HG02678 (cell line): ENCODE measurements at regions not wholly inside any gene's neighbourhood (a gene's known extent, or its start where the extent isn't known, plus 50 kb on each side); places are given as distances from the start of the nearest gene placed in this dataset.

Experiments used
- ATAC-seq: cut with Tn5 transposase; IDR thresholded peaks from one replicate; pipeline ENCODE4 v1.9.1; 2021; ENCODE audit warnings: mild to moderate bottlenecking, moderate library complexity; ENCODE audit not compliant: unreplicated experiment

DNA sequence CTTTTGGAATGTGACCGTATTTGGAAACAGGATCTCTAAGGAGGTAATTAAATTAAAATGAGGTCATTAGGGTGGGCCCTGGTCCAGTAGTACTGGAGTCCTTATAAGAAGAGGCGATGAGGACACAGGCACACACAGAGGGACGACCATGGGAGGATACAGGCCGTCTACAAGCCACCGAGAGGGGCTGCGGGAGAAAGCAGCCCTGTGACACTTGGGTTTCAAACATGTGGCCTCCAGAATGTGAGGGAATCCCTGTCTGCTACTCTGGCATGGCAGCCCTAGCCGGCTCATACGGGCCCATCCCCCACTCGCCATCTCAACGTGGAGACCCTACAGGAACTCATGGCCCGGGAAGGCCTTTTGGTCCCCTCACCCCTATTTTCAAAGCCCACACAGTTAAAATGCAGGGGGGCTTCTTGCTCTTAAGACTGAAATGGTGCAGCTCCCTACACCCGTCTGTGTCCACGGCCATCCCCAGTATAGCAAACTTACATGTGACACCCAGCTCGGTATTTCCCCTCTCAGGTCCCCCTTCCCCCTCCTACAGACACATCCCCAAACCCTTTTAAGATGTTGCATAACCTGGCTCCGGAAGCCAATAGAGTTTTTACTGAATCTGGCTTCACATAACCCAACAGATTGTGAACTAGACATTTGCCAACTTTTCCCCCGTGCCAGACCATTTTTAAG lies 124.1 kb upstream of the TBL1X start:
- ATAC-seq = peak; percentile 43

DNA sequence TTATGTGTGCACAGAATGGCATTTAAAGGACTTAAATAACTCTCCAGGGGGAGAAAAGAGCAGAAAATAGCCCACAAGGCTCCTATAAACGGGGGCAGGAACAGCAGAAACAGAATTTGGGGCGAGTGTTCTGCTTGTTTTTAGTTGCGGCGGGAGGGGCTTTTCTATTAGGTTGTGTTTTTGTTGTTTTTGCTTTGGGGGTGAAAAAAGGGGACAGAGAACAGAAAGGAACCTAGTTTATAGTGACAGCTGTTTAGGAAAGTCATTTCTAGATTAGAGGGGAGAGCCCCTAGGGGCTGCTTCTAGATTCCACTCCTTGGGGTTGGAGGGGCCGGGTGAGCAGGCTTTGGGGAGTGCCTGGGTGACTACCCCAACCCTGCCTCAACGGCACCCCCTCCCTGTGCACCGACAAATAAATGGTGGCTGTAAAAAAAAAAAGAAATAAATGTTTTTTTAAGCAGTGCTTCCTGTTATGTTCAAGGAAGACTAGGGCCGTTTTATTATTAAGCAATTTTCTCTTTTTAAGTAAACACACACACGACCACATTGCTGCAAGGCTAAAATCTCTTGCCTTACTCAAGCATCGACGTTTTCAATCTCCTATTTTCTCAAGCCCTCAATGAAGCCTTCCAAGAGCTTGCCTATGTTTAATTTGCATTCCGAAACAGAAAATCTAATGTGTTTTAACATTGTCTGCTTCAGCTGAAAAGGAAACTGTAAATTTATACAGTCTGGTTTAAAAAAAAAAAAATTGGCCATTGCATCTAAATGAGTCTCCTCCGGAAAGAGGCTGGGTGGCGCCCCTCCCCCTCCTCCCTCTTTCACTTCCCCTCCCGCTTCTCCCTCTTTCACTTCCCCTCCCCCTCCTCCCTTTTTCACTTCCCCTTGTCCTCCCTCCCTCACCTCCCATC lies 123.3 kb upstream of the TBL1X start:
- ATAC-seq = peak; percentile 83

DNA sequence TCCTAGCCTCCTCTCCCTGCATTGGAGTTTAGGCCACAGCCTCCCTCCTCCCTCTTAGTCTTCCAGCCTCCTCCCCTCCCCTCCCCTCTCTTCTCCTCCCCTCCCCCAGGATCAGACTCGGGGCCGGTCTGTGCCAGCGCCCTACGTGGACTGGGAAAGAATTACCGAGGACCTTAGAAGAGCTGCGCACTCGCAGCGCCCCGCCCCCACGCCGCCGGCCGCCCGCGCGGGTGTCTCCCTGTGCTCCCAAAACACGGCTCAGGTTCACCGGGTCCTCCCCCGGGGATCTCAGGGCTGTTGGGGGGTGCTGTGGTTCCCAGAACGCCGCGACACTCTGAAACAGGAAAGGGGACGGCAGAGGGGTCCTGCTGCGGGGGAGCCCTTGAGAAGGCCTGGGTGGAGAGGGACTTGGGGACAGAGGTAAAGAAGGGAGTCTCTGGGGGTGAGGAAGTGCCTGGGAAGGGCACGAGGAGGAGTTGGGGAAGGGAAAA lies 122.3 kb upstream of the TBL1X start:
- ATAC-seq = no peak

DNA sequence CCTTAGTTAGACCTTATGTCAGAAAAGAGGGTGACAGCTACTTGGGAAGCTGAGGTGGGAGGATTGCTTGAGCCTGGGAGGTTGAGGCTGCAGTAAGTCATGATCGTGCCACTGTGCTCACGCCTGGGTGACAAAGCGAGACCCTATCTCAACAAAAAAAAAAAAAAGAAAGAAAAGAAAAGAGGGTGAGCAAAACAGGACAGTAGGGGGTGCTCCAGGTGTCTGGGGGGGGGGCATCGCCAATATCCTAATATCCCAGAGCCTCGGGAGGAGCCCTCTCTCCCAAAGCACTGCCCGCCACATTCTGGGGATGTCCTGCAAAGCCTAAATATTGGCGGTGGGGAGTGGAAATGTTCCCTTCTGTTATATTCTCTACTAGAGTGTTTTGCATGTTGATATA lies 120.9 kb upstream of the TBL1X start:
- no peak for ATAC-seq

DNA sequence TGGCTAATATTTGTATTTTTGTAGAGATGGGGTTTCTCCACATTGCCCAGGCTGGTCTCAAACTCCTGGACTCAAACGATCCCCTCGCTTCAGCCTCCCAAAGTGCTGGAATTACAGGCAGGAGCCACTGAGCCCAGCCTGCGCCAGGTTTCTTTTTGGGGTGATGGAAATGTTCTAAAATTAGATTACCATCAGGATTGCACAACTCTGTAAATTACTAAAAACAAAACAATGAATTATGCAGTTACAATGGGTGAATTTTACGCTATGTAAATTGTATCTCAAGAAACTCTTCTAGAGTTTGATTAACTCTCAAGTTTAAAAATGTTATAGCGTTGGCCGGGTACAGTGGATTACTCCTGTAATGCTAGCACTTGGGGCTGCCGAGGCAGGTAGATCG lies 118.9 kb upstream of the TBL1X start:
- ATAC-seq = no peak

DNA sequence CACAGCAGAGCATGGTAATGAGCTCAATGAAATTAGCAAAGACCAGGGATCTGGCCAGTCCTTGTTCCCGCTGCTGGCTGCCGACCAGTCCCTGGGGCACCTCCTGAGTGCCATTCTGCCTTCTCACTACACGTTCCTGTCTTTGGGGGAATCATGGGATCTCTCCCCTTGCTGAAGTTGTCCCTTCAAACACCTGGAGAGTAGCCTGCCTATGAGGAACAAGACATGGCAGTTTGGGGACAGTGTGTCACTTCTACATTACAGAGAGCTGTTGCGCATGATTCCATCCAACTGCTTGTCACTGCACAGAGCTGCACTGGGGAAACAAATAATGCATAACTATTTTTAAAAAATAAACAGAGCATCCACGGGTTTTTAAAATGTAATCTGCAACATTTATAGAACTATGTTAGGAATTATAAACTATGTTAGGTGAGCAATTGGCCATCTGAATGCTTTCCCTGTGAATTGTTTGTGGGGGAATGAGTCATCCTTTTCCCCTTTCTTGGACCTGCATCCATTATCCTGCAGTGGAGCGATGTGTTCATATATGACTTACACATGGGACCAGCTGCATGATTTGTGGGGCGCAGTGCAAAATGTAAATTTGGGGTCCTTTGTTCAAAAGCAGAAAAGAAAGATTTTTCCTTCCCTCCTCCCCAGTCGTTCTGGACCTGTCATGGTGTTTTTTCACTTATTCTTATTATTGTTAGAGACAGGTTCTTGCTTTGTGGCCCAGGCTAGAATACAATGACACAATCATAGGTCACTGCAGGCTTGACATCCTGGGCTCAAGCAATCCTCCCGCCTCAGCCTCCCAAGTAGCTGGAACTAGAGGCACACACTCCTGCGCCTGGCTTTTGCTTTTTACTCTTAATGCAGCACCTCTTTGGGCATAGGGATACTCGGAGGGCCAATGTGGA lies 115.0 kb upstream of the TBL1X start:
- ATAC-seq = no peak

DNA sequence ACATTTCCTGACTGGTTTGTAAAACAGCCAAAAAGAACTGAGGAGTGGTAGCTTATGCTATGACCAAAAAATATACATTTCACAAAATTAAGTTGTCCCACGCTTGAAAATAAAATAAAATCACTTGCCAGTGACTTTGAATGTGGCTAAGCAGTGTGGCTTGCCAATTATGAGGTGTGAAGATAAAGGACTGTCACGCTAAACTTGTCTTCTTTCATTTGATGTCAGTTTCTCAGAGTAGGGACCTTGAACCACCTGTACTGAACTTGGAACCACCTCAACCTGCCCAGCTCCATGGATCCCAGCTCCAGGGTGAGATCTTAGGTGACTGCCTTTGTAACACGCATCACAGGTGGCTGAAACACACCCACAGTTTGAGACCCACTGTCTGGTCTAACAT lies 113.7 kb upstream of the TBL1X start:
- ATAC-seq = no peak

DNA sequence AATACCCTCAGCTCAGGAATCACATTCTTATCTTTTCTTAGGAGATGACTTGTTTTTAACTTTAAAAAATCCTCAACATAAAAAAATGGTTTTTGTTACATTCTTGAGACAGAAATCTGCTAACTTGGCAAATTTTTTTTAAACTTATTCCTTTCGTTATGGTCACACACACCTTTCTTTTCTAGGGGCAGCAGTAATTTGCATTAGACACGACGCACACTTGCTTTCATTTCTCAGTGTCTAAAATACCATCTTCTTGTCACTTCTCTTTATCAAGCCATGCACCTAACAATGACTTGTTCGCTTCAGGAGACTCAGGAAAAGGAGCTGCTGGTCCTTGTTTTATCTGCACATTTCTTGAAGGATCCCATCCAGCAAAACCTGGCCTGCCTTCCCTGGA lies 112.6 kb upstream of the TBL1X start:
- peak; percentile 64 for ATAC-seq

DNA sequence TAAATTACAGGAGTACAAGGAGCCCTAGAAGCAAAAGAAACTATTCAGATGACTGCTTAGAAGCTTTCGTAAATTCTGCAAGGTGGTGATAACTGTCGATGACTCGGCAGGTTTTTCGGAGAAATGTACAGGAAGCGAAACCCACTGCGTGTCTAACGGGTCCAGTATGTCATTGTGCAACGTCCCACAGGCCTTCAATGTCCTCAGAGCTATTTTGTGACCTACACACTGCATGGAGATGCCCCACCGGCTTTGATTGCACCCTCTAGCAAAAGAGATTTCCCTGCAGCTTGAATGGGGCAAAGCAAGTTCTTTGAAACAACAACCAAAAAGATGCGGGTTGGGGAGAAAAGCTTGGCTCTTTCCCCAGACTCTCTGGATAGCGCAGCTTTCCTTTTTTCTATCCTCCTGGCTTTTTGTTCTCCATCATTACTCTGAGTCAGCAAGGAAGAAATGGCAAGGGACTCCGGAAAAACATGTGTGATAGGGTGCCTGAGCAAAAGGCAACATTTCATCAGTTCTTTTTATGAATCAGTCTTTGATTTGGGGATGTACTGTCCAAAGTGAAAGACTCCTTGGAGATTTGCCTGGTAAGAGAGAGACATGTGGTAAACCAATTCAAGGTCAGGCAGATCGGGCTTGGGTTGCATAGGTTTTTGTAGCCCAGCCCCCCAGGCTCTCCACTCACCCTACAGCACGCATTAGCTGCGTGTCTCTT lies 112.0 kb upstream of the TBL1X start:
- ATAC-seq = peak; percentile 74

DNA sequence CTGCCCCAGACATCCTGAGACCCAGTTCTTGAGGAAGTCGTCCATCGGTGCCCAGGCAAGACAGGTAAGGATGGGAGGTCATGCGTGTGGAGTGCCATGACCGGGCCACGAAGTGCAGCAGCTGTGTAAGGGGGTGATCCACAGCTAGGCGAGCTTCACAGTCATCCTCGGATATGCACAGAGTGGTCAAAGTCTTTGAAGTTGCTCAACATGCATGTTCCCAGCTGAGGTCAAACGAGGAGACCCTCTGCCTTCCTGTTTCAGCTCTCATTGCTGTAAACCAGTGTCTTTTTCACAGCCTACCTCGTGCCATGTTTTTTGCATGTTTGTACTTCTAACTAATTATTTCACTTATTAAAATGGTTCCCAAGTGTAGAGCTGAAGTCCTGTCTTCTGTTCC lies 109.9 kb upstream of the TBL1X start:
- ATAC-seq = no peak

DNA sequence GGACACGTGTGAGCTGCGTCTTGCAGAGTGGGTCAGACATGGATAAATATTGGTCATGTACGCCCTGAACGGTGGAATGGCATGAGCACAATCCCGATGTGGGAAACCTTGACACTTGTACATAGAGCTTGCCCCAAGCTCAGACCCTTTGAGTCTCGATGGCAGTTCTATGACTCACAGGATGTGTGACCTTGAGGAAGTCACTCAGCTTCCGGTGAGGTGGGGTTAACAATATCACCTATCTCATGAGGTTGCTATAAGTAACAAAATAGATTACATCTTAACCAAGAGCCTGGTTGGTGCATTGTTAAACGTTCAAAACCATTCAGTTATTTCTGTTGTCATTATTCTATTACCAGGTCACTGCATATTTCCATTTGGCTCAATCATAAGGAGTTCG lies 109.1 kb upstream of the TBL1X start:
- no peak for ATAC-seq

DNA sequence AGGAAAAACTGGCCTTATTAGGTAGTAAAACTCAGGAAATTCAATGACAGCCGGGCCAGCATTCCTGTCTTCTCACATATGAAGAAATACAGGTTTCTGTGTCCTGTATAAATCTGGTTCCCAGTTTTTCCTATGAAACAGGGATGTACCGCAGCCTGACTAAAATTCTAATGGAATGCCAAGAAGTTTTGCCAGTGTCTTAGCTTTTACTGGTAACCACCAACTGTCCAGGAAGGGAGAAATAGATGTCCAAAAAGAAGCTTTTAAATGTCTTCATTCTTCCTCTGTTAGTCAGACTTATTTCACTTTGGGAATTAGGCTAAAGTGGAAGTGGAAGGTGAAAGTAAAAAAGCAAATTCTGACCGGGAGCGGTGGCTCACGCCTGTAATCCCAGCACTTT lies 108.0 kb upstream of the TBL1X start:
- ATAC-seq = no peak

DNA sequence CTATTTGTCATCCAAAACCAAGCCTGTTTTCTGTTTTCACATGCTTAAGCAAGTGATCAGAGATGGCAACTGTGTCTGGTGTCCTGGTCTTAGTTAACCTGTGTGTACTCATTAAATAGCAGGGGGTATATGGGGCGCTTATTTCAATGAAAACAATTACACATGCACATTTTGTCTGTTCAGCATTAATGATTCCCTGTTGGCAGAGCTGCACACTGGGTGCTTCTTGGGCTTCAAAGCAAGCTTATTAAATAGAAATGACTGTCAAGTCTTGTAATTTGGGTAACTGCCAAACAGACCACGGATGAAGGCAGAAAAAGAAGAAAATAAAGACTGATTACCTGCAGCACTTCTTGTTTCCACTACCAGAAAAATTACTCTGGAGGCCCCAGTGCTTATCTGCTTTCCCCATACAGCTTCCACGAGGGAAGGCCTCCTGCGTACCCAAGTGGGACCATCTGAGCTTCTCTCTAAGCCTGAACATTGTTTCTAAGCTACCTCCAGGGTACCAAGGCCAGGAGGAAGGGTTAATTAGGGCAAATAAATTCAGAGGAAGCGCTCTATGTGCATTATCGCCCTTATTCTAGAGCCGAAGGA lies 107.2 kb upstream of the TBL1X start:
- ATAC-seq = no peak

DNA sequence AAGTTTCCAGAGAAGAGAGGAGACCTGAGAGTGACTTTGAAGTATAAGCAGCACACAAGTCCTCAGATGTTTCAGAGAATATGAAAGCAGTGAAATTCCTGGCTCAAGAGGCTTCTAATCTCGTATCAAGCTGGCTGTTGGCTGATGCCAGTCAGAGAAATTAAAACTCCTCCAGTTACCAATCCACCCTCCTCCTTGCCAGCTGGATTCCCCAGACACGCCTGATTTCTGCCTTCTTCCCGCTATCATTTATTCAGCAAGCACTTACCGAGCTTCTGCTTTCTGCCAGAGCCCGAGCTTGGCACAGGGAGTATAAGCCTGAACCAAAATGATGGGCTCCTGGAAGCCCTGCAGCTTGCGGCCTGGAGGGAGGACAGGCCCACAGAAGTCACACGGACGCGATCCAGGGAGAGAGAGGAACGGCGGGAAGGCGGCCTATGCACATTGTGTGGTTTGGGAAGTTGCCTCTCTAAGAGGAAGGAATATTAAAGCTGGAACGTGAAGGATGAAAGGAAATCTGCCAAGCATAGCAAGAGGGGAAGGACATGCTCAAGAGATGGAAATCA lies 102.4 kb upstream of the TBL1X start:
- ATAC-seq = no peak

DNA sequence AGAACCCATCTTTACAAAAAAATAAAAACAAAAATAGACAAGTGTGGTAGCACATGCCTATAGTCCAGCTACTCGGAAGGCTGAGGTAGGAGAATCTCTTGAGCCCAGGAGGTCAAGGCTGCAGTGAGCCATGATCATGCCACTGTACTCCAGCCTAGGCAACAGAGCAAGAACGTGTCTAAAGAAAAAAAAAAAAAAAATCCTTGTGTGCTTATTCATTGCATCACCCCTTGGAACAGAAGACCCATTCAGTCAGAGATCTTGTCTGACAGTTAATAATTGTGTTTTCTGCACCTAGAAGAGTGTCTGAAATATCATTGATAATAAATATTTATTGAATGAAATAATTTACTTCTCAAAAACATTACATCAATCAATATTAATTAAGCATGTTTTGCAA lies 97.4 kb upstream of the TBL1X start:
- no peak for ATAC-seq

DNA sequence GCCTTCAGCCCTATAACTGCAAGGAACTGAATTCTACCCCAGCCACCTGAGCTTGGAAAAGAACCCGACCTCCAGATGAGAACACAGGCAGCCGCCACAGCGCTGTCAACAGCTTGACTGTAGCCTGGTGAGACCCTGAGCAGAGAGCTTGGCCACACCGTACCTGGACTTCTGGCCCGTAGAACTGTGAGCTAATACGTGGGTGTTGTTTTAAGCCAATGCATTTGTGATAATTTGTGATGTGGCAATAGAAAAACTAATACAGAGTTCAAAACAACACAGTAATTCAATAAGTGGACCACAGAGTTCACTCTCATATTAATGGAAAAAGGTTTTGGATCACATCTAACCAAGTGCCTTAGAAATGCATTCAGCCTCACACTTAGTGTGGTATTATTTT lies 96.6 kb upstream of the TBL1X start:
- no peak for ATAC-seq

DNA sequence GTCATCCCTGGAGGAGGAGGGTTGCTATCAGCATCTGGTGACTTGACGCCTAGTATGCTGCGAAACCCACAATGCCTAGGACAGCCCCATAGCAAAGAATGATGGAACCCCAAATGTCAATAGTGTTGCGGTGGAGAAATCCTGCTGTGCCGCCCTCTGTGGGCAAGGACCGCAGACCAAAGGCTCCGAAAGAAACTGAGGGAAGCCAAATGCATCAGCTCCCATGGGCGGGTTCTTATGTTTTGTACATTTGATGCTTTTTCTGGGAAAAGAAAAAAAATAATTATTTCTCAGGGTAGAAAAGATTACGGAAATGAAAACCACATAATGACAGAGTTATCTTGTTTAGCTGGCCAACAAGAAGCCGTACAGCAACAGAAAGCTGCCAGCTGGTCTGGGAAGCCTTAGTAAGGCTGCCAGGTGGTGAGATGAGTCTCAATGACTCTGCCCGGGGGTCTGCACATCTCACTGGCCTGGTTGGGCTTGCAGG lies 95.0 kb upstream of the TBL1X start:
- ATAC-seq = no peak

DNA sequence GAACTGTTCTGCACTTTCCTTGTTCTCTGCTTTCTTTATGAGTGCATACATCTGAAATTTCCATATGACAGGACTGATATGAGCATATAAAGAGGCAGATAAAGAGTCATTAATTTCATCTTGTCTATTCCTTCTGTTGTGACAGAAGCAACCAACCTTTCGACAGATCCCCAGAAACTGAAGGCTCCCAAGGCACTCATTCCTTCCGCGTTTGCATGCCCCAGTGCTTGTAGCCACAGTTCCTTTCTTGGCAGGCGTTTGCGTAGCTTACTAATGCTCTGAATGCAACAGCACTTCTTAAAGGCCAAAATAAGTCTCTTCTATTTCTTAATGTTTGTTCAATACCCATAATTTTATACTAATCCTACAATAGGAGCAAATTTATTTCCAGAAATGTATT lies 94.0 kb upstream of the TBL1X start:
- ATAC-seq = no peak

DNA sequence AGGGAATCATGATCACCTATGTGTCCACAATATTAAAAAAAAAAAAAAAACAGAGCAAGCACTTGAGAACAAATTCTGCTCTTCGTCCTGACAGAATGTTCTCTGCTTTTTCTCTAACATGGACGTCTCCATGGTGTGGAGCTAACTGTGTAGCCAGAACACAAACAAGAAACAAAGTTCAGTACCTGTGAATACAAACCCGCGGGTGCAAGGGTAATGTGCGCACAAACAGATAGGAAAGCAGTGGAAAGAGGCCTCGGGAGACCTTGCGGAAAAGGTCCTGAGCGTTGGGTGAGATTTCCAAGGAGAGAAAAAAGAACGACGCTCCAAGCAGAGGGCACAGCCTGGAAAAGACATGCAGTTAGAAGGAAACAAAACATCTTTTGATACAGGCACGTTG lies 92.0 kb upstream of the TBL1X start:
- ATAC-seq = no peak

DNA sequence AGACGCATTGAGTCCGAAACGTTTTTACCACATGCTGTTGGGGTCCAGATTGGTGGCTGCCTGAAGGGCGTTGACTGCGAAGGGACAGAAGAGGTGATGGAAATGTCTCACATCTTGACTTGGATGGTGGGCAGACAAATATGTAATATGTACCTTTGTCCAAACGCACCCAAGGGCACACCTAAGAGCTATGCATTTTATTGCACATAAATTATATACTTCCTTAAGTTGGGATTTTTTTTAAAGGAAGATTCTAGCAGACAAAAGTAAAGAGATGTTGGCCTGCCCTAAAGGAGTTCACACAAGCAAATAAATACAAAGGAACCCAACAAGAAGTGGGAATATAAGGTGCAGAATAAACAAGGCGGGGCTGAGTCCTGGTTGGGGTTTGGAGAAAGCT lies 91.1 kb upstream of the TBL1X start:
- ATAC-seq = no peak
